DOHH2 (cell line): ENCODE measurements at regions not wholly inside any gene's neighbourhood (a gene's known extent, or its start where the extent isn't known, plus 50 kb on each side); places are given as distances from the start of the nearest gene placed in this dataset.

Source experiments
- H3F3A ChIP-seq: fragments of 200-600 bp; sonication (generic), shearing (Covaris generic); 2 replicates; pipeline ENCODE4 v1.6.0; 2016; ENCODE audit warnings: antibody characterized with exemption, mild to moderate bottlenecking; ENCODE audit not compliant: control insufficient read depth, insufficient read depth
- H3K27ac ChIP-seq: fragments of 200-600 bp; sonication (generic); 2 replicates; pipeline ENCODE4 v1.5.1; 2014; ENCODE audit warnings: low read depth, mild to moderate bottlenecking, low read length, moderate library complexity
- H3K27me3 ChIP-seq: fragments of 200-600 bp; sonication (generic); 2 replicates; pipeline ENCODE4 v1.6.1; 2014; ENCODE audit warnings: mild to moderate bottlenecking, low read length, mixed read lengths; ENCODE audit not compliant: control insufficient read depth
- H3K36me3 ChIP-seq: fragments of 200-600 bp; sonication (generic); 2 replicates; pipeline ENCODE4 v1.6.1; 2014; ENCODE audit warnings: mild to moderate bottlenecking, low read length, moderate library complexity, mixed read lengths; ENCODE audit not compliant: control insufficient read depth
- H3K4me1 ChIP-seq: fragments of 200-600 bp; sonication (generic); 2 replicates; pipeline ENCODE4 v1.6.1; 2014; ENCODE audit warnings: mild to moderate bottlenecking, low read length, mixed read lengths; ENCODE audit not compliant: control insufficient read depth
- H3K4me2 ChIP-seq: fragments of 200-600 bp; sonication (generic); 2 replicates; pipeline ENCODE4 v1.6.0; 2014; ENCODE audit warnings: mild to moderate bottlenecking, low read length, moderate library complexity
- H3K4me3 ChIP-seq: fragments of 200-600 bp; sonication (generic); 2 replicates; pipeline ENCODE4 v1.5.1; 2014; ENCODE audit warnings: mild to moderate bottlenecking, low read length, mixed read lengths
- H3K79me2 ChIP-seq: fragments of 200-600 bp; sonication (generic); 2 replicates; pipeline ENCODE4 v1.6.1; 2014; ENCODE audit warnings: mild to moderate bottlenecking, low read length, mixed read lengths; ENCODE audit not compliant: control insufficient read depth
- H3K9me2 ChIP-seq: fragments of 200-600 bp; sonication (generic); replicated peaks from 2 replicates; pipeline ENCODE4 v1.6.1; 2014; ENCODE audit warnings: mild to moderate bottlenecking, low read length, mixed read lengths; ENCODE audit not compliant: control insufficient read depth
- H3K9me3 ChIP-seq: fragments of 200-600 bp; sonication (generic); 2 replicates; pipeline ENCODE4 v1.6.1; 2014; ENCODE audit warnings: antibody characterized with exemption, low read length, mixed read lengths; ENCODE audit not compliant: control insufficient read depth, insufficient read depth
- H4K20me1 ChIP-seq: fragments of 200-600 bp; sonication (generic); 2 replicates; pipeline ENCODE4 v1.6.0; 2014; ENCODE audit warnings: low read depth, mild to moderate bottlenecking, antibody characterized with exemption, low read length, moderate library complexity; ENCODE audit not compliant: control insufficient read depth, insufficient read depth
- CTCF ChIP-seq: fragments of 200-600 bp; sonication (generic); IDR thresholded peaks from one replicate; pipeline ENCODE4 v1.5.1; 2014; ENCODE audit warnings: antibody characterized with exemption, mild to moderate bottlenecking, low read depth, low read length; ENCODE audit not compliant: poor library complexity, severe bottlenecking
- EZH2phosphoT487 ChIP-seq: fragments of 200-600 bp; sonication (generic); IDR thresholded peaks from 2 replicates; pipeline ENCODE4 v1.6.1; 2017; ENCODE audit warnings: borderline replicate concordance, mild to moderate bottlenecking, antibody characterized with exemption, low read length, moderate library complexity, mixed read lengths

DNA sequence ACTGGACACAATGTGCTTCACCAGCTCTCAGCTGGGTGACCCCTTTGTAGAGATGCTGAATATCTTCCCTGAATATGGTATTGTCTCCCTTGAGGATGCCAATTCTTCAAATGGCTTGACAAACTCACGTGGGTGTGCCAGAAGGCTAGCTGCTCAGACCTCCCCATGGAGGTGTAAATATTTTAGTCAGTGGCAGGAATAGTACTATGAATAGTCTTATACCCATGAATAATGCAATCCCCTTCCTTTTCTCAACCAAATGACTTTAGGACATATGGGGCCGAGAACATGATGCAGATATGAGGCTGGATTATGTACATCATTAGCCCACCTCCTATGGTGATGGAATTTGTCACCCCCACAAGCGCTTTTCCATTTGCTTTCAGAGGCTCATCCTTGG is 401.8 kb downstream of the ADRA2A start:
- no peaks in the 10 kb centered on the region for H3K36me3 ChIP-seq
- no peak for TF ChIP-seq EZH2phosphoT487
- no peak for TF ChIP-seq CTCF
- H3F3A ChIP-seq: no peaks in the 10 kb centered on the region
- H3K27me3 ChIP-seq: no peaks in the 10 kb centered on the region
- no peak overlapping the region for H3K27ac ChIP-seq
- no peaks in the 10 kb centered on the region for H3K4me1 ChIP-seq
- no peaks in the 10 kb centered on the region for H4K20me1 ChIP-seq
- no peaks in the 10 kb centered on the region for H3K9me3 ChIP-seq
- no peak overlapping the region for H3K4me2 ChIP-seq
- no peaks in the 10 kb centered on the region for H3K9me2 ChIP-seq
- H3K79me2 ChIP-seq: no peaks in the 10 kb centered on the region
- H3K4me3 ChIP-seq: no peak overlapping the region

- H3K36me3 ChIP-seq: no peaks in the 10 kb centered on the region
- no peak overlapping the region for H3K4me3 ChIP-seq
- TF ChIP-seq CTCF (no peak), EZH2phosphoT487 (no peak)
- H3F3A ChIP-seq: no peaks in the 10 kb centered on the region
- H3K4me1 ChIP-seq: no peaks in the 10 kb centered on the region
- no peak overlapping the region for H3K27ac ChIP-seq
- H3K79me2 ChIP-seq: no peaks in the 10 kb centered on the region
- H3K27me3 ChIP-seq: no peaks in the 10 kb centered on the region
- H3K9me2 ChIP-seq: no peaks in the 10 kb centered on the region
- no peaks in the 10 kb centered on the region for H4K20me1 ChIP-seq
- H3K4me2 ChIP-seq: no peak overlapping the region
- no peaks in the 10 kb centered on the region for H3K9me3 ChIP-seq
These were observed 403.1 kb downstream of the ADRA2A start for GRCh38 chr10:111479966-111480365.

- Histone ChIP-seq H4K20me1 (no peaks in the 10 kb centered on the region), H3K4me1 (no peaks in the 10 kb centered on the region), H3K27me3 (no peaks in the 10 kb centered on the region), H3K4me3 (no peak overlapping the region), H3K27ac (no peak overlapping the region), H3K36me3 (no peaks in the 10 kb centered on the region), H3F3A (no peaks in the 10 kb centered on the region), H3K9me3 (no peaks in the 10 kb centered on the region), H3K79me2 (no peaks in the 10 kb centered on the region), H3K4me2 (no peak overlapping the region), H3K9me2 (no peaks in the 10 kb centered on the region)
- TF ChIP-seq EZH2phosphoT487: no peak
- TF ChIP-seq CTCF: no peak
These were observed 404.5 kb downstream of the ADRA2A start for GRCh38 chr10:111481261-111481826.
